ENCODE measurements at regions not wholly inside any gene's neighbourhood (a gene's known extent, or its start where the extent isn't known, plus 50 kb on each side); places are given as distances from the start of the nearest gene placed in this dataset.

DNA sequence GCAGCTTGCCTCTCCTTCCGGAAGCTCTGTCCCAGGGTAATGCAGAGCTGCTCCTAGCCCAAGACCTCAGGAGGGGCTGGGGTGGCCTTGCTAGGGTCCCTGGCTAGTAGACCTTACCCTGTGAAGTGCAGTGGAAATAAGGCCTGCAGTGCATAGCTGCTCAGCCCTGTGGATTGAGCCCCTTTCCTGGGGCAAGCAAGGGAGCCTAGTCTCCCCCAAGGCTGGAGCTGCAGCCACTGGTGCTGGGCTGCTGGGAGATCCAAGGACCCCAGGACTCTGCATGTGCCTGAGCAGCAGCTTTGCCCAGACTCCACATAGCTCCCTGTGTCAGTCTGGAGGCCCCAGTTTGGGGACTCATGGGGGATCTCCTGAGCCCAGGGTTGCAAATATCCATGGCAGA lies 57.9 kb downstream of the FANCF start:
- H3K4me3 ChIP-seq (ENCODE audit: low read length): no peak overlapping the region

DNA sequence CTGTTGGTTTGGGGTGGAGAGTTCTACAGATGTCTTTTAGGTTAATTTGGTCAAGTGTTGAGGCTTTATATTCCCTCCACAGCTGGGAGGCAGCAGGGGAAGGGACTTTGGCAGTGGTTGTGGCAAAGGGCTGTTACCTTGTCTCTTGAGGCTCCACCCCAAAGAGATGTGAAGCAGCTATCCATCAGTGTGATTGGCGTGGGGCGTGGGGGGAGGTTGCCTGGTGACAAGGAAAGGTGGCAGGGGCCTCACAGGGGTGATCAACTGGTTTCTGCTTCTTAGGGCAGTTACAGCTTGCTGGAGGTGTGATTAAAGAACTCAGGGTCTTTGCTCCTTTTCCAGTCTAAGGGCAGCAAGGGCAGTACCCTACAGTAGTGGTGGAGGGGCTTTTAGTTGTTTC lies 59.3 kb downstream of the FANCF start:
- no peak overlapping the region for H3K4me3 ChIP-seq (ENCODE audit: low read length)
- DNase-seq (ENCODE audit: low read depth): no peak
- TF ChIP-seq, protein P1, sequence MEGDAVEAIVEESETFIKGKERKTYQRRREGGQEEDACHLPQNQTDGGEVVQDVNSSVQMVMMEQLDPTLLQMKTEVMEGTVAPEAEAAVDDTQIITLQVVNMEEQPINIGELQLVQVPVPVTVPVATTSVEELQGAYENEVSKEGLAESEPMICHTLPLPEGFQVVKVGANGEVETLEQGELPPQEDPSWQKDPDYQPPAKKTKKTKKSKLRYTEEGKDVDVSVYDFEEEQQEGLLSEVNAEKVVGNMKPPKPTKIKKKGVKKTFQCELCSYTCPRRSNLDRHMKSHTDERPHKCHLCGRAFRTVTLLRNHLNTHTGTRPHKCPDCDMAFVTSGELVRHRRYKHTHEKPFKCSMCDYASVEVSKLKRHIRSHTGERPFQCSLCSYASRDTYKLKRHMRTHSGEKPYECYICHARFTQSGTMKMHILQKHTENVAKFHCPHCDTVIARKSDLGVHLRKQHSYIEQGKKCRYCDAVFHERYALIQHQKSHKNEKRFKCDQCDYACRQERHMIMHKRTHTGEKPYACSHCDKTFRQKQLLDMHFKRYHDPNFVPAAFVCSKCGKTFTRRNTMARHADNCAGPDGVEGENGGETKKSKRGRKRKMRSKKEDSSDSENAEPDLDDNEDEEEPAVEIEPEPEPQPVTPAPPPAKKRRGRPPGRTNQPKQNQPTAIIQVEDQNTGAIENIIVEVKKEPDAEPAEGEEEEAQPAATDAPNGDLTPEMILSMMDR (IDR thresholded peaks at IDR 0.05; ENCODE audit: insufficient read depth, low read depth, low read length, missing control alignments): no peak

More for the DNA sequence above, 57.9 kb downstream of the FANCF start:
- TF ChIP-seq, protein P1 (IDR thresholded peaks at IDR 0.05; ENCODE audit: insufficient read depth, low read depth, low read length, missing control alignments): no peak
- DNase-seq (ENCODE audit: low read depth): no peak

DNA sequence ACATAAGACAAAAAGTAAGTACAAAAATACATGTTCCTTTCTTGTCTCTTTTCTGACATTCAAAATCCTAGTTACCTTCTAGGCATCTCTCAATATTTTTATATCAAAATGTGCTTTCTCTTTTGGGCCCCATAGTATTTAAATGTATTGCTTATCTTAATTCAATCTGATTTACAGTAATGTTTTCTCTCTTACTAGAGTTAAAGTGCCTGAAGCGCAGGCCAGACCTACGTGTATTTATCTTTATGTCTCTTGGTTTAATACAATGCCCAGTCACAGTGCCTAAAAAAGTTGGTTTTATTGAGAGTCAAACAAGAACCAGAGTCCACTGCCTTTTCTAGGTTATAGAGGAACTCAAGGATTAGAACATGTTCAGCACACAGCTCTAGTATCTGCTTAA lies 64.3 kb downstream of the FANCF start:
- TF ChIP-seq, protein P1 (IDR thresholded peaks at IDR 0.05; ENCODE audit: insufficient read depth, low read depth, low read length, missing control alignments): no peak
- H3K4me3 ChIP-seq (ENCODE audit: low read length): no peak overlapping the region
- DNase-seq (ENCODE audit: low read depth): no peak

DNA sequence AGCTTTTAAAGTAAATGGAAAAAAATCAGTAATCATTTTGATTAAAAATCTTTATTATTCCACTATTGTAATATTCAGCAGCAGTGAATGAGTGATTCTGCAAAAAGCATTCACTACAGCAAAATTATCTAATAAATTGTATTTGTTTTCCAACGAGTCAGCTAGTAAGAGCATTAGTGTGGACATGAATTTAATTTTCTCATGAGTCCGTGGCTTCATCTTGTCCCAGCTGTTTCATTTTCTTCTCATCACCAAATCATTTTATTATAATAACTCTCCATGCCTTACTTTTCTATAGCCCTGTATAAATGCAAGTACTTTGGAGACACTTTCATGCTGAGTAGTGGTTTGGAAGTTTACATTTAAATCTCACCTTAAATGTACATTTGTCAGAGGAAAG lies 66.2 kb downstream of the FANCF start:
- no peak overlapping the region for H3K4me3 ChIP-seq (ENCODE audit: low read length)
- TF ChIP-seq, protein P1 (IDR thresholded peaks at IDR 0.05; ENCODE audit: insufficient read depth, low read depth, low read length, missing control alignments): no peak
- no peak for DNase-seq (ENCODE audit: low read depth)

DNA sequence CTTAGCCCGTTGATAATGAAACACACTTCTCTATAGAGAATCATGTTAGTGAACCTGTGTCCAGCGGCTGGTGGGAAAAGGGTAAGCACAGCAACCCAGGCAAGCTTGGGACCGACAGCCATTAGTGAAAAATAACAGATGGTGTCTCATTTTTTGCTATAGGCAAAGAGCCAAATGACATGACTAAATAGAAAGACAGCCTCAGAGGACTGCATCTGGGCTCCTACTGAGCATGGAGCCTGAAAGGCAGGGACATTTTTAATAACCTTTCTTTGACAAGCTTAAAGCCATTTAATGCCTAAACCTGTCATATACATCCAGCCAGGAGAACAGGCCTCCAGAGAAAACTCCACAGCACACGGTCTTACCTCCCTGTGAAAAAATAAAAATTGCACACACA lies 67.0 kb downstream of the FANCF start:
- TF ChIP-seq, protein P1 (IDR thresholded peaks at IDR 0.05; ENCODE audit: insufficient read depth, low read depth, low read length, missing control alignments): no peak

DNA sequence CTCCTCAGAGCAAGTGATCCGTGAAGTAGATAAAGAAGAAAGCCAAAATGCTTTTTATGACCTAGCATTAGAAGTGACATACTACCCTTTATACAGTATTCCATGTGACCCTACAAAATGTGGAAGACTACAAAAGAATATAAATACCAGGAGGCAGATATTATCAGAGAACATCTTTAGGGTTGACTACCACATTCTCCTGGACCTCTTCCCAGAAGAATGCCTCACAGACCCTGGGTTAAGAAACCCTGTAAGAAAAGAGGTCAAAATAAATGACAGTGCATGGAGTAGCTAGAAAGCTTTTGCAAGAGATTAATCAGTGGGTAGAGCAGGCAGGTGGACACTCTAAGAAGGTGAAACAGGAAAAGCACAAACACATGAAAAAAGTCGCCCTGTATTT lies 69.2 kb downstream of the FANCF start:
- no peak for DNase-seq (ENCODE audit: low read depth)
- TF ChIP-seq, protein P1 (IDR thresholded peaks at IDR 0.05; ENCODE audit: insufficient read depth, low read depth, low read length, missing control alignments): no peak

More for the DNA sequence above, 67.0 kb downstream of the FANCF start:
- no peak for DNase-seq (ENCODE audit: low read depth)
- no peak overlapping the region for H3K4me3 ChIP-seq (ENCODE audit: low read length)

DNA sequence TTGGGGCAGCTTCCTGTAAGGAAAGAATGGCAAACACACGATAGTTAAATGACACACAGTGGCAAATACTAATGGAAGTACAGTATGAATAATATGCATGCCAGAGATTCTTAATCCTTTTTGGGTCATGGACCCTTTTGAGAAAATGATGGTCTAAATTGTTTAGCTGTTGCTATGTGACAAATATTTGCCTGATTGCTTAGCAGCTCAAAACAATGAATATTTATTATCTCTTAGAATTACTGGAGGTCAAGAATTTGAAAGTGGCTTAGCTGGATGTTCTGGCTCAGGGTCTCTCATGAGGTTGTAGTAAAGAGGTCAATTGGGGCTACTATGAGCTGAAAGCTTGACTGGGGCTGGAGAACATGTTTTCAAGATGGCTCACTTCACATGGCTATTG lies 69.7 kb downstream of the FANCF start:
- no peak for DNase-seq (ENCODE audit: low read depth)
- TF ChIP-seq, protein P1 (IDR thresholded peaks at IDR 0.05; ENCODE audit: insufficient read depth, low read depth, low read length, missing control alignments): no peak
- H3K4me3 ChIP-seq (ENCODE audit: low read length): no peak overlapping the region

More for the DNA sequence above, 69.2 kb downstream of the FANCF start:
- H3K4me3 ChIP-seq (ENCODE audit: low read length): no peak overlapping the region
